Suprapubic skin (tissue), 4 donors: ENCODE measurements at regions not wholly inside any gene's neighbourhood (a gene's known extent, or its start where the extent isn't known, plus 50 kb on each side); places are given as distances from the start of the nearest gene placed in this dataset.

Source experiments
- DNase-seq, 2 donors: peaks; one replicate each; pipeline ENCODE4 v3.0.0-alpha.2; 2019; ENCODE audit warnings: low spot score in 2 of 2
- H3K27ac ChIP-seq: fragments of 200-600 bp; sonication (generic); one replicate; pipeline ENCODE4 v1.5.1; 2019
- H3K27me3 ChIP-seq: fragments of 200-600 bp; sonication (generic); one replicate; pipeline ENCODE4 v1.5.1; 2019
- H3K36me3 ChIP-seq: fragments of 200-600 bp; sonication (generic); one replicate; pipeline ENCODE4 v1.5.1; 2019
- H3K4me1 ChIP-seq: fragments of 200-600 bp; sonication (generic); one replicate; pipeline ENCODE4 v1.5.1; 2019
- H3K4me3 ChIP-seq: fragments of 200-600 bp; sonication (generic); one replicate; pipeline ENCODE4 v1.5.1; 2019; ENCODE audit warnings: mild to moderate bottlenecking
- H3K9me3 ChIP-seq: fragments of 200-600 bp; sonication (generic); one replicate; pipeline ENCODE4 v1.5.1; 2019
- CTCF ChIP-seq, 2 donors: fragments of 200-600 bp in 1 of 2; fragments of 450-650 bp in 1 of 2; sonication (generic) in 1 of 2; IDR thresholded peaks; one replicate each; pipeline ENCODE4 v1.5.1; 2016 to 2019; ENCODE audit warnings: antibody characterized with exemption in 2 of 2, mild to moderate bottlenecking in 1 of 2, moderate library complexity in 1 of 2
- EP300 ChIP-seq: sonication (generic); formaldehyde crosslinking; IDR thresholded peaks from one replicate; pipeline ENCODE4 v1.6.1; 2017; ENCODE audit warnings: antibody characterized with exemption
- POLR2A ChIP-seq, 2 donors: fragments of 450-650 bp; IDR thresholded peaks; one replicate each; pipeline ENCODE4 v1.6.1; 2017; ENCODE audit warnings: antibody characterized with exemption in 2 of 2, mild to moderate bottlenecking in 2 of 2, moderate library complexity in 2 of 2
- POLR2AphosphoS5 ChIP-seq, 3 donors: sonication (generic); formaldehyde crosslinking; IDR thresholded peaks; one replicate each; pipeline ENCODE4 v1.6.1; 2017; ENCODE audit warnings: antibody characterized with exemption in 3 of 3
- WGBS: methylation state at CpG from one replicate; pipeline ENCODE4 v1.1.5; 2018; 5-methylcytosine and 5-hydroxymethylcytosine counted together

GRCh38 chr16:35564148-35564547, 2104.7 kb downstream of the TP53TG3F start:
- Histone ChIP-seq H3K27me3 (no peaks in the 10 kb centered on the region), H3K4me3 (no peak overlapping the region), H3K36me3 (no peaks in the 10 kb centered on the region), H3K27ac (no peak overlapping the region), H3K4me1 (peaks cover 4% of the 10 kb centered on the region), H3K9me3 (no peaks in the 10 kb centered on the region)
- no peak for TF ChIP-seq POLR2A (IDR thresholded peaks at IDR 0.05)
- no peak for TF ChIP-seq CTCF (IDR thresholded peaks at IDR 0.05)
- 87% methylated on average over 3 of the region's 3 CpGs for WGBS
- DNase-seq = no peak

GRCh38 chr16:35564889-35565288, 2105.5 kb downstream of the TP53TG3F start:
- Histone ChIP-seq H3K36me3 (no peaks in the 10 kb centered on the region), H3K9me3 (no peaks in the 10 kb centered on the region), H3K4me1 (peaks cover 2% of the 10 kb centered on the region), H3K27ac (no peak overlapping the region), H3K27me3 (no peaks in the 10 kb centered on the region), H3K4me3 (no peak overlapping the region)
- DNase-seq = no peak
- TF ChIP-seq POLR2A (IDR thresholded peaks at IDR 0.05) (no peak), POLR2AphosphoS5 (IDR thresholded peaks at IDR 0.05) (no peak), EP300 (no peak), CTCF (IDR thresholded peaks at IDR 0.05) (no peak)
- 63% methylated on average over 1 of the region's 1 CpG for WGBS

- H3K4me3 ChIP-seq = no peak overlapping the region
- H3K4me1 ChIP-seq = no peaks in the 10 kb centered on the region
- 100% methylated on average over 1 of the region's 1 CpG for WGBS
- no peaks in the 10 kb centered on the region for H3K36me3 ChIP-seq
- no peaks in the 10 kb centered on the region for H3K9me3 ChIP-seq
- TF ChIP-seq CTCF (IDR thresholded peaks at IDR 0.05) (no peak), POLR2AphosphoS5 (IDR thresholded peaks at IDR 0.05) (no peak), POLR2A (IDR thresholded peaks at IDR 0.05) (no peak), EP300 (no peak)
- no peaks in the 10 kb centered on the region for H3K27me3 ChIP-seq
- no peak overlapping the region for H3K27ac ChIP-seq
- no peak for DNase-seq
These were observed 2106.2 kb downstream of the TP53TG3F start for GRCh38 chr16:35565626-35566025.

- TF ChIP-seq CTCF (IDR thresholded peaks at IDR 0.05) (no peak), POLR2A (IDR thresholded peaks at IDR 0.05) (no peak), EP300 (no peak), POLR2AphosphoS5 (IDR thresholded peaks at IDR 0.05) (no peak)
- H3K4me3 ChIP-seq = no peak overlapping the region
- DNase-seq = no peak
These were observed 2110.0 kb downstream of the TP53TG3F start for GRCh38 chr16:35569413-35569812.

GRCh38 chr16:35570946-35571345, 2111.5 kb downstream of the TP53TG3F start:
- no peaks in the 10 kb centered on the region for H3K9me3 ChIP-seq
- H3K4me3 ChIP-seq = no peak overlapping the region
- TF ChIP-seq POLR2A (IDR thresholded peaks at IDR 0.05) (no peak), EP300 (no peak), CTCF (IDR thresholded peaks at IDR 0.05) (no peak), POLR2AphosphoS5 (IDR thresholded peaks at IDR 0.05) (no peak)
- H3K4me1 ChIP-seq = no peaks in the 10 kb centered on the region
- no peaks in the 10 kb centered on the region for H3K36me3 ChIP-seq
- H3K27me3 ChIP-seq = no peaks in the 10 kb centered on the region
- H3K27ac ChIP-seq = no peak overlapping the region
- 43% methylated on average over 2 of the region's 2 CpGs for WGBS
- no peak for DNase-seq

More at GRCh38 chr16:35569413-35569812, 2110.0 kb downstream of the TP53TG3F start:
- Histone ChIP-seq H3K36me3 (no peaks in the 10 kb centered on the region), H3K4me1 (no peaks in the 10 kb centered on the region), H3K27me3 (no peaks in the 10 kb centered on the region), H3K9me3 (no peaks in the 10 kb centered on the region), H3K27ac (no peak overlapping the region)
